ENCODE measurements at regions not wholly inside any gene's neighbourhood (a gene's known extent, or its start where the extent isn't known, plus 50 kb on each side); places are given as distances from the start of the nearest gene placed in this dataset.

DNA sequence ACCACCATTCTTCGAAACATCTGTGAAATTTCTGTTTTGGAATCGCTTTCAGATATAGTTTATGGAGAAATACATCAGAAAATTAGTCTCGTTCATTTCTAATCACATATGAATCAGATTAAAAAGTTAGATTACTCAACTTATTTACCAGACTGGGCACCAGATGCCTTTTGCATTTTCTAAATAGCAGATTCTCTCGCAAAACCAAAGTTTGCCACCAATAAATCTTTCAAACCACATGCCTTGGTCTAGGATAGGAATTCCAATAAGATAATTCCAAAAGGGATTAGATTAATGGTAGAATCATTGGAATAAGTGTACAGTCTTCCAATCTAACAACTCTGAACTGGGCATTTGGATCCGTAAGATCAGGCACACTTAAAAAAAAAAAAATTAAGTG lies 160.4 kb upstream of the TAB2 start:
- Histone ChIP-seq H3K9me3 (ENCODE audit: control insufficient read depth, low read length) (no peaks in the 10 kb centered on the region), H3K9ac (ENCODE audit: low read length) (no peak overlapping the region), H3K14ac (ENCODE audit: low read length in 2 of 2) (no peak overlapping the region), H2BK15ac (ENCODE audit: low read depth, poor library complexity, severe bottlenecking) (no peak overlapping the region), H3K27ac (ENCODE audit: low read length, poor library complexity, severe bottlenecking) (no peak overlapping the region), H3K36me3 (ENCODE audit: control insufficient read depth in 1 of 2, insufficient read depth in 2 of 2, low read depth in 1 of 2, low read length in 2 of 2) (no peaks in the 10 kb centered on the region), H2BK120ac (ENCODE audit: low read depth, low read length) (no peak overlapping the region), H3K4ac (ENCODE audit: low read depth in 1 of 2, low read length in 2 of 2) (no peak overlapping the region), H2AFZ (ENCODE audit: low read depth, low read length) (no peak overlapping the region), H3K4me2 (ENCODE audit: low read length, poor library complexity, severe bottlenecking) (no peak overlapping the region), H2AK5ac (ENCODE audit: low read length, severe bottlenecking) (no peak overlapping the region), H3K4me1 (ENCODE audit: control insufficient read depth, insufficient read depth, low read depth, low read length) (no peaks in the 10 kb centered on the region), H3K79me1 (replicated peaks; ENCODE audit: low read length, poor library complexity, severe bottlenecking) (no peaks in the 10 kb centered on the region), H4K8ac (ENCODE audit: low read length) (no peak overlapping the region), H3K27me3 (ENCODE audit: control insufficient read depth in 1 of 2, insufficient read depth in 1 of 2, low read length in 2 of 2) (no peaks in the 10 kb centered on the region), H3K4me3 (ENCODE audit: insufficient read depth in 1 of 2, low read depth in 1 of 2, low read length in 2 of 2) (no peak overlapping the region), H2BK5ac (ENCODE audit: low read depth, low read length, poor library complexity, severe bottlenecking) (no peak overlapping the region), H3K23ac (ENCODE audit: low read length in 2 of 2) (no peak overlapping the region), H2BK12ac (ENCODE audit: low read length in 2 of 2) (no peak overlapping the region), H4K91ac (ENCODE audit: low read length) (no peak overlapping the region), H3K18ac (ENCODE audit: low read depth in 1 of 2, low read length in 2 of 2) (no peak overlapping the region)
- DNase-seq = no peak
- WGBS = 76% methylated on average over 2 of the region's 5 CpGs

DNA sequence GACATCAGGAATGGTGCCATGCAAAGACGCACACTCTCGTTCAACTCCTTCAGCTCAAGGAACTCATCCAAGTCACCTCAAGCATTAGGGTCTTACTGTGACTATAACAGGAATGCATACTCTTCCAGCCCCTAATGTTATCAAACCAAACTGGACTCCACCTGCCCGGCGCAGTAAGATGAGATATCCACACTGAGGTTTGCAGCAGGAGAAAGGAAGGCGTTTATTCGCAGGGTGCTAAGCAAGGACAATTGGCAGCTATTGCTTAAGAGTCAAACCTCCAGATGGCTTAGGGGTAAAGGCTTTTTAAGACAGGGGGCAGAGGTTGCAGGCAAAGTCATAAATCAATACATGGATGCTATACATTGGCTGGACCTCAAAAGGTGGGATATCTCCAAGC lies 159.4 kb upstream of the TAB2 start:
- Histone ChIP-seq H4K91ac (ENCODE audit: low read length) (no peak overlapping the region), H2AK5ac (ENCODE audit: low read length, severe bottlenecking) (no peak overlapping the region), H3K4me3 (ENCODE audit: insufficient read depth in 1 of 2, low read depth in 1 of 2, low read length in 2 of 2) (no peak overlapping the region), H3K9me3 (ENCODE audit: control insufficient read depth, low read length) (no peaks in the 10 kb centered on the region), H3K27me3 (ENCODE audit: control insufficient read depth in 1 of 2, insufficient read depth in 1 of 2, low read length in 2 of 2) (no peaks in the 10 kb centered on the region), H3K36me3 (ENCODE audit: control insufficient read depth in 1 of 2, insufficient read depth in 2 of 2, low read depth in 1 of 2, low read length in 2 of 2) (no peaks in the 10 kb centered on the region), H3K9ac (ENCODE audit: low read length) (no peak overlapping the region), H3K4ac (ENCODE audit: low read depth in 1 of 2, low read length in 2 of 2) (no peak overlapping the region), H3K23ac (ENCODE audit: low read length in 2 of 2) (no peak overlapping the region), H3K79me1 (replicated peaks; ENCODE audit: low read length, poor library complexity, severe bottlenecking) (no peaks in the 10 kb centered on the region), H3K18ac (ENCODE audit: low read depth in 1 of 2, low read length in 2 of 2) (no peak overlapping the region), H3K4me1 (ENCODE audit: control insufficient read depth, insufficient read depth, low read depth, low read length) (no peaks in the 10 kb centered on the region), H2BK5ac (ENCODE audit: low read depth, low read length, poor library complexity, severe bottlenecking) (no peak overlapping the region), H3K27ac (ENCODE audit: low read length, poor library complexity, severe bottlenecking) (no peak overlapping the region), H2BK15ac (ENCODE audit: low read depth, poor library complexity, severe bottlenecking) (no peak overlapping the region), H3K14ac (ENCODE audit: low read length in 2 of 2) (no peak overlapping the region), H4K8ac (ENCODE audit: low read length) (no peak overlapping the region), H2BK12ac (ENCODE audit: low read length in 2 of 2) (no peak overlapping the region), H2BK120ac (ENCODE audit: low read depth, low read length) (no peak overlapping the region), H2AFZ (ENCODE audit: low read depth, low read length) (no peak overlapping the region), H3K4me2 (ENCODE audit: low read length, poor library complexity, severe bottlenecking) (no peak overlapping the region)
- WGBS = 94% methylated on average over 6 of the region's 6 CpGs
- no peak for DNase-seq

DNA sequence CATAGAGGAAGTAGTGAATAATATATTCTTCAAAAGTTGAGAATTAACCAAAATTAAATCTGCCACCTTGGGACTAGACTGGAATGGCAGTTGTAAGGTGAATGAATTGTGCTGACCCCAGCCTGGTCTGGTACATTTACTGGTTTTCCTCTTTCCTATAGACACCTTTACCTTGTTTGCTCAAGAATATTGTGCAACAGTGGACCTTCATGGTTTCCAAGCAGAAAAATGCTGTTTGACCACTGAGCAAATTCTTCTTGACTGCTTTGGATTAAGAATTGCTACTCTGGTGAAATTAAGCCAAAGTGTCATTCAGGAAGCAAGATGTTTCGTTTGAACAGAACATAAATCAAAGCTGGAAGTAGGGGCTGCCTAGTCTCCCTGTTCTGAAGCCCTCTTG lies 156.6 kb upstream of the TAB2 start:
- H3K9me3 ChIP-seq (ENCODE audit: control insufficient read depth, low read length) = no peaks in the 10 kb centered on the region
- no peak overlapping the region for H2AFZ ChIP-seq (ENCODE audit: low read depth, low read length)
- no peak overlapping the region for H3K18ac ChIP-seq (ENCODE audit: low read depth in 1 of 2, low read length in 2 of 2)
- no peak overlapping the region for H2BK5ac ChIP-seq (ENCODE audit: low read depth, low read length, poor library complexity, severe bottlenecking)
- no peak overlapping the region for H3K4ac ChIP-seq (ENCODE audit: low read depth in 1 of 2, low read length in 2 of 2)
- DNase-seq = no peak
- H3K4me2 ChIP-seq (ENCODE audit: low read length, poor library complexity, severe bottlenecking) = no peak overlapping the region
- H3K36me3 ChIP-seq (ENCODE audit: control insufficient read depth in 1 of 2, insufficient read depth in 2 of 2, low read depth in 1 of 2, low read length in 2 of 2) = no peaks in the 10 kb centered on the region
- no peak overlapping the region for H3K23ac ChIP-seq (ENCODE audit: low read length in 2 of 2)
- no peak overlapping the region for H3K27ac ChIP-seq (ENCODE audit: low read length, poor library complexity, severe bottlenecking)
- 35% methylated on average over 1 of the region's 1 CpG for WGBS
- H2BK120ac ChIP-seq (ENCODE audit: low read depth, low read length) = no peak overlapping the region
- H3K9ac ChIP-seq (ENCODE audit: low read length) = no peak overlapping the region
- no peaks in the 10 kb centered on the region for H3K79me1 ChIP-seq (replicated peaks; ENCODE audit: low read length, poor library complexity, severe bottlenecking)
- H2BK12ac ChIP-seq (ENCODE audit: low read length in 2 of 2) = no peak overlapping the region
- H4K8ac ChIP-seq (ENCODE audit: low read length) = no peak overlapping the region
- no peak overlapping the region for H3K4me3 ChIP-seq (ENCODE audit: insufficient read depth in 1 of 2, low read depth in 1 of 2, low read length in 2 of 2)
- H3K14ac ChIP-seq (ENCODE audit: low read length in 2 of 2) = no peak overlapping the region
- peaks cover 2% of the 10 kb centered on the region for H3K4me1 ChIP-seq (ENCODE audit: control insufficient read depth, insufficient read depth, low read depth, low read length)
- no peaks in the 10 kb centered on the region for H3K27me3 ChIP-seq (ENCODE audit: control insufficient read depth in 1 of 2, insufficient read depth in 1 of 2, low read length in 2 of 2)
- no peak overlapping the region for H2AK5ac ChIP-seq (ENCODE audit: low read length, severe bottlenecking)
- no peak overlapping the region for H4K91ac ChIP-seq (ENCODE audit: low read length)
- no peak overlapping the region for H2BK15ac ChIP-seq (ENCODE audit: low read depth, poor library complexity, severe bottlenecking)

DNA sequence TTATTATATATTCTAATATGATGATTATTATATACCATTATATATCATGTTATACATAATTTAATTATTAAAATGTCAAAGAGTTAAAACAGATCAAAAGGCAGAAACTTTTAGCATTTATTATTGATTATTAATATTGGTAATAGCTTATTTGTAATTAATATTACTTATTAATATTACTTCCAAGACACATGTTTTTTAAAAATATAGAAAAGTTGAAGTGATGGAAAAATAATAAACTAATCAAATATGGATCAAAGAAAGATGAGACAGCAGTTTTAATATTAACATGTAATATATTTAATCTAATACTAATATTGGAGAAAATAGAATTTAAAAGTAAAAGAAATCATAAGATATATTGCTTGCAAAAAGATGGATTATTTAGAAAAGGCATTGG lies 154.6 kb upstream of the TAB2 start:
- Histone ChIP-seq H2AFZ (ENCODE audit: low read depth, low read length) (no peak overlapping the region), H3K18ac (ENCODE audit: low read depth in 1 of 2, low read length in 2 of 2) (no peak overlapping the region), H2BK5ac (ENCODE audit: low read depth, low read length, poor library complexity, severe bottlenecking) (no peak overlapping the region), H3K4me1 (ENCODE audit: control insufficient read depth, insufficient read depth, low read depth, low read length) (peaks cover 5% of the 10 kb centered on the region), H3K14ac (ENCODE audit: low read length in 2 of 2) (no peak overlapping the region), H2AK5ac (ENCODE audit: low read length, severe bottlenecking) (no peak overlapping the region), H3K9me3 (ENCODE audit: control insufficient read depth, low read length) (no peaks in the 10 kb centered on the region), H3K4me2 (ENCODE audit: low read length, poor library complexity, severe bottlenecking) (no peak overlapping the region), H3K27me3 (ENCODE audit: control insufficient read depth in 1 of 2, insufficient read depth in 1 of 2, low read length in 2 of 2) (no peaks in the 10 kb centered on the region), H4K8ac (ENCODE audit: low read length) (no peak overlapping the region), H3K27ac (ENCODE audit: low read length, poor library complexity, severe bottlenecking) (no peak overlapping the region), H2BK15ac (ENCODE audit: low read depth, poor library complexity, severe bottlenecking) (no peak overlapping the region), H2BK120ac (ENCODE audit: low read depth, low read length) (no peak overlapping the region), H3K4ac (ENCODE audit: low read depth in 1 of 2, low read length in 2 of 2) (no peak overlapping the region), H3K79me1 (replicated peaks; ENCODE audit: low read length, poor library complexity, severe bottlenecking) (no peaks in the 10 kb centered on the region), H3K23ac (ENCODE audit: low read length in 2 of 2) (no peak overlapping the region), H4K91ac (ENCODE audit: low read length) (no peak overlapping the region), H3K36me3 (ENCODE audit: control insufficient read depth in 1 of 2, insufficient read depth in 2 of 2, low read depth in 1 of 2, low read length in 2 of 2) (no peaks in the 10 kb centered on the region), H3K4me3 (ENCODE audit: insufficient read depth in 1 of 2, low read depth in 1 of 2, low read length in 2 of 2) (no peak overlapping the region), H2BK12ac (ENCODE audit: low read length in 2 of 2) (no peak overlapping the region), H3K9ac (ENCODE audit: low read length) (no peak overlapping the region)
- no peak for DNase-seq

Data from mesenchymal stem cell (in vitro differentiated cells and primary cell).